Head of caudate nucleus (tissue), 42 donors: ENCODE measurements at regions not wholly inside any gene's neighbourhood (a gene's known extent, or its start where the extent isn't known, plus 50 kb on each side); places are given as distances from the start of the nearest gene placed in this dataset.

Experiments
- DNase-seq, 42 donors: peaks; one replicate each; pipeline versions ENCODE4 v3.0.0 to v3.0.0-alpha.2; 2020 to 2021; ENCODE audit warnings: mixed read lengths in 7 of 42
- intact Hi-C: fragments of 100-400 bp; cut with DNase I; formaldehyde crosslinking; loops from one replicate; pipeline ENCODE4 v1.15.0; 2022

- intact Hi-C loops = no loop called here
- no peak for DNase-seq
Observed at GRCh38 chr12:125919856-125920470, 854.7 kb downstream of the AACS start.

- no peak for DNase-seq
- intact Hi-C loops = no loop called here
Observed at GRCh38 chr12:125922330-125922729, 857.1 kb downstream of the AACS start.

- intact Hi-C loops = no loop called here
- DNase-seq = peak in 16 of 42 donors; percentile 4 to 53 (median 22)
Observed at GRCh38 chr12:125936502-125936901, 871.3 kb downstream of the AACS start.

GRCh38 chr12:125944446-125944845, 879.2 kb downstream of the AACS start:
- intact Hi-C loops = no loop called here
- no peak for DNase-seq

- intact Hi-C loops = no loop called here
- DNase-seq = no peak
Observed at GRCh38 chr12:125949471-125949870, 884.2 kb downstream of the AACS start.

- DNase-seq = no peak
- intact Hi-C loops = no loop called here
Observed at GRCh38 chr12:125954362-125954761, 889.1 kb downstream of the AACS start.

GRCh38 chr12:125956186-125956585, 891.0 kb downstream of the AACS start:
- no peak for DNase-seq
- intact Hi-C loops = no loop called here

GRCh38 chr12:125966641-125967040, 901.4 kb downstream of the AACS start:
- no peak for DNase-seq
- intact Hi-C loops = no loop called here

GRCh38 chr12:125968413-125968812, 903.2 kb downstream of the AACS start:
- DNase-seq = no peak
- intact Hi-C loops = no loop called here

GRCh38 chr12:125971981-125972380, 906.7 kb downstream of the AACS start:
- intact Hi-C loops = no loop called here
- no peak for DNase-seq

GRCh38 chr12:125978286-125978685, 913.1 kb downstream of the AACS start:
- intact Hi-C loops = no loop called here
- DNase-seq = no peak

- intact Hi-C loops = no loop called here
- DNase-seq = no peak
Observed at GRCh38 chr12:125981610-125982253, 916.5 kb downstream of the AACS start.

GRCh38 chr12:125983094-125983783, 918.0 kb downstream of the AACS start:
- intact Hi-C loops = no loop called here
- peak in 12 of 42 donors; percentile 6 to 39 (median 15) for DNase-seq

- peak in 2 of 42 donors; percentile 2 to 10 for DNase-seq
Observed at GRCh38 chr12:125983784-125984500, 918.7 kb downstream of the AACS start.

GRCh38 chr12:125988545-125988944, 923.3 kb downstream of the AACS start:
- no peak for DNase-seq
- intact Hi-C loops = no loop called here

More at GRCh38 chr12:125983784-125984500, 918.7 kb downstream of the AACS start:
- intact Hi-C loops = no loop called here

- intact Hi-C loops = no loop called here
- DNase-seq = no peak
Observed at GRCh38 chr12:125989696-125990095, 924.5 kb downstream of the AACS start.

GRCh38 chr12:125996443-125996842, 931.2 kb downstream of the AACS start:
- no peak for DNase-seq
- intact Hi-C loops = no loop called here

GRCh38 chr12:125999628-126000027, 934.4 kb downstream of the AACS start:
- intact Hi-C loops = no loop called here
- DNase-seq = peak in 3 of 42 donors; percentile 5 to 24 (median 22)

GRCh38 chr12:126019385-126019784, 954.1 kb downstream of the AACS start:
- DNase-seq = no peak
- intact Hi-C loops = no loop called here

- no peak for DNase-seq
- intact Hi-C loops = no loop called here
Observed at GRCh38 chr12:126021675-126022074, 956.4 kb downstream of the AACS start.
